ENCODE measurements at regions not wholly inside any gene's neighbourhood (a gene's known extent, or its start where the extent isn't known, plus 50 kb on each side); places are given as distances from the start of the nearest gene placed in this dataset.
"Not testable (repeated sequence)": the region's sequence is repeated elsewhere in the genome, so short reads cannot be mapped to it uniquely, and the experiment has no call there.

DNA sequence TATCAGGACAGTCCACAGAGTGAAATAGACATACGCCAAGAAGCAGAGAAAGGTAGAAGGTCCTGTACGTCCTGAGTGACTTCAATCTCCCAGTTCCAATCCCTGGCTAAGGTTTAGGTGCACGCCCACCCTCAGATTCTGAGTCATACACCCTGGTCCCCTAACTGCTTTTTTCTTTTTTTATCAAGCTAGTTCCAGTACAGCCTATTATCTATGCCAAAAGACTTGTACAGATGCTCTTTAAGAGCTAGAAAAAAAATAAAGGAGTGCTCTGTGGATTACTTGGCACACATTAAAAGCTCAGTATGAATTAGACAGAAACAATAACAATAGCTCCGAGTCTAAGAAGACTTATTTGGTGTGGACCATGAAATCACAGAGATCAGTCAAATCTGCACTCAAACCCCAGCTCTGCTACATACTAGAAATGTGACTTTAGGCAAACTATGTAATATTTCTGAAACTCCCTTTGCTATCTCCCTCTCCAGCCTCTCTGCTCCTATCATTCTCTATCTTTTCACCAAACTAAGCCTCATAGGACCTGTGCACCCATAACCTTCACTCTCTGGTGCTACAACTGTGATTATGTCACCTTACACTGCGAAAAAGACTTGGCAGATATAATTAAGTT is 168.8 kb upstream of the KCTD7 start:
- not testable (repeated sequence) for DNase-seq

DNA sequence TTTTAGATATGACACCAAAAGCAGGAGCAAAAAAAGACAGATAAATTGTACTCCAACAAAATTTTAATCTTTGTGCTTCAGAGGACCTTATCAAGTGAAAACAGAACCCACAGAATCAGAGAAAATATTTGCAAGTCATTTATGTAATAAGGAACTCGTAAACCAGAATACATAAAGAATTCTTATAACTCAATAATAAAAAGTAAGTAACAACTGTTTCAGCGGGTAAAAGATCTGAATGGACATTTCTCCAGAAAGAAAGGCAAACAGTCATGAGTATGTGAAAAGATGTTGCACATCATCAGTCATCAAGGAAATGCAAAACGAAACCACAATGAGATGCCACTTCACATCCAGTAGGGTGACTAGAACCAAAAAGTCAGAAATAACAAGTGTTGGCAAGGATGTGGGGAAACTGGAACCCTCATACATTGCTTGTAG is 167.7 kb upstream of the KCTD7 start:
- DNase-seq: no peak

- not testable (repeated sequence) for DNase-seq
Measured at GRCh38 chr7:66461397-66461796, 167.3 kb upstream of the KCTD7 start.

DNA sequence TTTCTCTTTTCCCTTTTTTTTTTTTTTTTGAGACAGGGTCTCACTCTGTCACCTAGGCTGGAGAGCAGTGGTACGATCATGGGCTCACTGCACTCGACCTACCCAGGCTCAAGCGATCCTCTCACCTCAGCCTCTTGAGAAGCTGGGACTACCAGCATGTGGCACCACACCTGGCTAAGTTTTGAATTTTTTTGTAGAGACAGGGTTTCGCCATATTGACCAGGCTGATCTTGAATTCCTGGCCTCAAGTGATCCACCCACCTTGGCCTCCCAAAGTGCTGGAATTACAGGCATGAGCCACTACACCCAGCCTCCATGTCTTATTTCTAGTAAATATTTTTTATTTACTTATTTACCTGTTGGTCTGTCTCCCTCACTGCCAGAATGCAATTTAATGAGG is 165.8 kb upstream of the KCTD7 start:
- DNase-seq: not testable (repeated sequence)

- no peak for DNase-seq
Measured at GRCh38 chr7:66464059-66464458, 164.6 kb upstream of the KCTD7 start.

- DNase-seq: no peak
Measured at GRCh38 chr7:66466081-66466600, 162.5 kb upstream of the KCTD7 start.

- DNase-seq: no peak
Measured at GRCh38 chr7:66467887-66468286, 160.8 kb upstream of the KCTD7 start.

- DNase-seq: not testable (repeated sequence)
Measured at GRCh38 chr7:66473064-66473463, 155.6 kb upstream of the KCTD7 start.

- no peak for DNase-seq
Measured at GRCh38 chr7:66474441-66474840, 154.2 kb upstream of the KCTD7 start.

GRCh38 chr7:66476056-66476455 is 152.6 kb upstream of the KCTD7 start:
- DNase-seq: not testable (repeated sequence)

DNA sequence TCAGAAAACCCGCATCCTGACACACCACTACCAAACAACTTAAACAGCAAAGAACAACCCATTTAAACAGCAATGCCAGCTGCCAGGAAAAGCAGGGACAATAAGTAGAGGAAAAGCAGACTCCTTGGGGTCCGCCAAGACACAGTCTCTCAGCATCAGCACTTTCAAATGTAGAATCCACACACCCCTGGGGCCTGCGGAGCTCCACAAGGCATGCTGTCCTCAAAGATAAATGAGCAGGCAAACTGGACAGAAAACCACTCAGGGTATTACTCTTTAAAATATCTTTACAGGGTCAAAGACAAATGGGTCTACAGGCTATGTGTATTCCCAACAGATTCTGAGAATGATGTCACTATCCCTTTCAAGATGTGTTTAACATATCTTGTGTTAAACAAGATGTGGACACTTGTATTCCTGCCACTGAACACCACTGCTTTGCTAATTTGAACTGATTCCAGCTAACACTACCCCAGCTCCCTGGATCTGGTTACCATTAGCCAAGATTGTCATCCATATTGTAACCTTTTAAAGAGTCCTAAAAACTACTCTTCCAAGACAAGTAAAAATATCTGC is 150.8 kb upstream of the KCTD7 start:
- not testable (repeated sequence) for DNase-seq

DNA sequence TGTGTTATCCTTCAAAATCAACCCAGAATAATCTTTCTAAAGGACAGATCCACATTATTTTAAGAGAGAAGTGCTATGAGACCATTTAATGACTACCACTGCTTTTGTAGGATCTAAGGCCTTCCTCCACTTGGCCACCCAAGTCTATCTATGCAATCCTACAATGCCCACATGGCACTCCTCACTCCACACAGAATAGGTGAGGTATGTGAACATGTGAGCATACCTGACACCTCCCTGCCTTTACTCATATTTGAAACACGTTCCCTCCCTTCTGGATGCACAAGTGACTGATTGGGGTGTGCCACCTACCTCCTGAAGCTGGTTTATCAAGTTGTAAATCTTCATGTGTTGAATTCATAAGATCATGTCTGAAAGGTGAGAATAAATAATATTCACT is 147.5 kb upstream of the KCTD7 start:
- DNase-seq: not testable (repeated sequence)

DNA sequence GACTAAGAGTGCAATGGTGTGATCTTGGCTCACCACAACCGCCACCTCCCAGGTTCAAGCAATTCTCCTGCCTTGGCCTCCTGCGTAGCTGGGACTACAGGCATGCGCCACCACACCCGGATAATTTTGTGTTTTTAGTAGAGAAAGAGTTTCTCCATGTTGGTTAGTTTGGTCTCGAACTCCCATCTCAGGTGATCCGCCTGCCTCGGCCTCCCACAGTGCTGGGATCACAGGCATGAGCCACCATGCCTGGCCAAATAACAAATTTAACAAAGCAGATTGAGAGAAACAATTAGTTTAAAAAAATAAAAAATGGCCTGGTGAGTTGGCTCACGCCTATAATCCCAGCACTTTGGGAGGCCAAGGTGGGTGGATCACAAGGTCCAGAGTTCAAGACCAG is 139.6 kb upstream of the KCTD7 start:
- not testable (repeated sequence) for DNase-seq

DNA sequence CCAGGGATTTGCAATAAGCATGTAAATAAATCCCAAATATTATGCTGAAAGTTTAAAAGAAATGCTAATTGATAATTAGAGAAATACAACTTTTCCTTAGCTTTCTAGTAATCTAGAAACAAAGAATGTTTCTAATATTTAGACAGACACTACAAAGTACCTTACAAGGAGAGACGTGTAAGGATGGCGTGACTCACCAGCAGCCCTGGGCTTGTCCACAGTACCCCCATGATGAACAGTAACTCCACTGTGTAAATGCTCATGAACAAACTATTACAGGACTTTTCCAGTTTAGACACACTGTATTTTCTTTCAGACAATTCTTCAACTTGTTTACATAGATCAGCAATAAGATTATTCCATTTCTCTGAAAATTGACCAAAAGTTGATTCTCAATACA is 138.9 kb upstream of the KCTD7 start:
- not testable (repeated sequence) for DNase-seq

DNA sequence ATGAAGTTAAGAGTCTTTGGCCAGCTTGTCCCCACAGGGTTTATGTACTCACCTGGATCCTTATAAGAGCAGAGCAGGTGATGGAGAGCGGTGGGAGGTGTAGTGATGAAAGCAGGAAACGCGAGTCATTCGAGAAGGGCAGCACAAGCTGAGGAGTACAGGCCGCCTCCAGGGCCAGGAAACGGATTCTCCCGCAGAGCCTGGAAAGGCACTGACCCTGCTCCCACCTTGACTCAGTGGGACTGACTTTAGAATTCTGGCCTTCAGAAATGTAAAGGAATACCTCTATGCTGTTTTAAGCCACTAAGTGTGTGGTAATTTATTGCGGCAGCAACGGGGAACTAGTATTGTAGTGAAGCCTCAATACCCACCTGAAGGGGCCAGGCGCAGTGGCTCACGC is 137.7 kb upstream of the KCTD7 start:
- DNase-seq: not testable (repeated sequence)

- DNase-seq: not testable (repeated sequence)
Measured at GRCh38 chr7:66492405-66492804, 136.3 kb upstream of the KCTD7 start.

DNA sequence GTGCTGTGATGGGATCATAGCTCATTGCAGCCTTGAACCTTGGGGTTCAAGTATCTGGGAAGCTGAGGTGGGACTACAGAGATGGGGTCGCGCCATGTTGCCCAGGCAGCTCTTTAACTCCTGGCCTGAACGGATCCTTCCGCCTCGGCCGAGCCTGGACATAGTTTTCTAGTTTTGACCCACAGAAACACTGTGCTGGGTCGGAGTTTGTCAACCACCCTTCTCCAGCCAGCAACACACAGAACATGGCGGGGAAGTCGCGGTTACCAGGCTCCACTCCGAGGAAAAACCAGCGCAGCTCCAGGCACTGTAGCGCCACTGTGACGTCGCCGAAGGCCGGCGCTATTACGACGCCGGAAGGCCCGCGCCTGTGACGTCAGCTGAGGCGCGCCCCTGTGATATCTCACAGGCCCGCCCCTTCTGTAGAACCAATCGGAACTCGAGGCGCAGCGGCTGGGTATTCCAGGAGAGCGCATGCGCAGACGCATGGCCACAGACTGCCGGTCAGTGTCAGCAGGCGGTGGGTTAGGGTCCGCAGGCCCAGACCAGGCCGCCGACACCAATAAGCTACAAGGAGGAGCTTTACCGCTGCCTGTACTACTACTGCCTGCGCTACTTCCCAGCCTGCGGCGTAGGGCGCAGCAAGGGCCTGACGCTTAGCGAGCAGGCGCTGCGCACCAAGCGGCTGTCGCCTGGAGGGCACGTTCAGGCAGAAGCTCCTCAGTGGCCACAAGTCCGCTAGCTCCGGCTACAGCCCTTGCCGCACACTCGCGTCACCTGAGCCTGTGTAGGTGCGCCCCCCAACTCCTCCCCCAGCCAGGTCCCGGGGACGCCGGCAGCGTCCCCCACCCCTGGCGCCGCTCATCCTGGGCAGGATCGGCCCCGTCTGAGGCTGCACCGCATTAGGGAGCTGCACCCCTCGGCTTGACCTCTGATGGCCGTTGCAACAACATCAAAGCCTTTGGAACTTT is 135.2 kb upstream of the KCTD7 start:
- peak; percentile 93 for DNase-seq

GRCh38 chr7:66497346-66497745 is 131.3 kb upstream of the KCTD7 start:
- DNase-seq: no peak

DNA sequence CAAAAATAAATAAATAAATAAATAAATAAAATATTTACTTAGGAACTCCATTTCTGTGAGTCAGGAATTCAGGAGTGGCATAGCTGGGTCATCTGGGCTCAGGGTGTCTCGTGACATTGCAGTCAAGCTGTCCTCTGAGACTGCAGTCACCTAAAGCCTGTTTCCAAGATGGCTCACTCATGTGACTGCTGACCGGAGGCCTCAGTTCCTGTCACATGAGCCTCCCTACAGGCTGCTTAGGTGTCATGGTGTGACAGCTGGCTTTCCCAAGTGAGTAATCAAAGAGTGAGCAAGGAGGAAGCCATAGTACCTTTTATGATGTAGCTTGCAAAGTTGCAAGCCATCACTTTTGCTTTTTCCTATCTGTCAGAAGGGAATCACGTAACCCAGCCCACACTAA is 128.6 kb upstream of the KCTD7 start:
- DNase-seq: no peak

DNA sequence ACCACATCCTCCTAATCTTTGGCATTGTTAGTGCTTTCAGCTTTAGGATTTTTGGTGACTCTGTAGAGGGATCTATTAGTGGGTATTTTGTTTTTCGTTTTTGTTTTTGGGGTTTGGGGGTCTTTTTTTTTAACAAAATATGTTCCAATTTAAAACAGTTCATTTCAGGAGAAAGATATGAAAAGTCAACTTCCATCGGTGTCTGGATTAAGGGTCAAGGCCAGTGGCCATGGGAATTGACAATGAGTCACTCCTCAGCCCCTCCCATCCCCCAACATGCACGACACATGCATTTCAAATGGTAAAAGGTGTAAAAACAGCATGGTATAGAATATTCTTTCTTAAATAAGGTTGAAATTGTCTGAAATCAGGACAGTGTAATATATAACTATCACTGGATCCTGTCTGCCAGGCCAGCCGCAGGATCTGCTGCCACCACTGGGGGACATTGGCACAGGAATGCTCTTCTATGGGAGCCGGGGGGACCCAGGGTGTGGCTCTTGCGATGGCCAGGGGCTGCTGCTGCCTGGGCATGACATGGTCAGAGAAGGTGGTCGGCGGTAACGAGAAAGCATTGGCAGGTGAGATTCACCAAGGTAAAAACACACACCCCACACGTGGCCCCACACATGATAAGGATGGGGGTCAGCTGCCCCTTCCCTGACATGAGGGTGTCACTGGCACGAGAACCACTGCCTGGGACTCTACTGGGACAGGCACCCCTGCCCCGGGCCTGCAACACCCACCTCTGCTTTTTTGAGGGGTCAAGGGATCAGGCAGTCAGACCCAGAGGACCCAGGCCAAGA is 126.2 kb upstream of the KCTD7 start:
- DNase-seq: no peak

DNA sequence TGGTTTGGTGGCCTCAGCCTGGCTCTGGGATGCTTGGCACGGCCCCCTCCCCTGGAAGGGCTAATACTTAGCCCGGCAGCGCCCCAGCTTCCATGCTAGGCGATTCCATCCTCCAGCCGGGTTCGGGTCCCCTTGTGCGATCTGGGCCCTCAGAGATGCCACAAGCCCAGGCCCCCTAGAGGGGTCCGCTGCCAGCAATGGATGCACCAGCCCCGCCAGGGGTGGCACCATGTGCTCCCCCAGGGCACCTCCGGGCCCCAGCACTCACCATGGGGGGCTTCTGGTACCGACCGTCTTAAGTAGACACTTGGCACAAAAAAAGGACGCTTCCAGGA is 125.7 kb upstream of the KCTD7 start:
- DNase-seq: no peak

- DNase-seq: no peak
Measured at GRCh38 chr7:66503551-66504031, 125.1 kb upstream of the KCTD7 start.

DNA sequence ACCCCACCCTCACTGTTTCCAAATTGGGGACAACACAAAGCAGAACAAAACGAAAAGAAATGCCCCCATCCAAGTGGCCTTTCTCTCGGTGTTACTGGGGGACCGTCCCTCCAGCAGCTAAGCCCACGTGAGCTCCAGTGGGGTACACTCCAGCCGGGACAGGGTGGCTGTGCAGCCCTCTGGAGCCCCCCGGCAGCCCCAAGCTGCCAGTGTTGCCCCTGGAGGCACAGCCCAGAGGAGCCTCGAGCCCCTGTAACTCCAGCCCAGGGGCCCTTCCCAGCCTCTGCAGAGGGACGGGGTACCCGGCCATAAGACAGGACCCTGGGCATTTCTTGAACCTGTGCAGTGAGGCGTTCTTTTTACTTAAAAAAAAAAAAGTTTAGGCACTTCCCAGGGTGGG is 124.5 kb upstream of the KCTD7 start:
- no peak for DNase-seq
